GM23338 (cell line): ENCODE measurements at regions not wholly inside any gene's neighbourhood (a gene's known extent, or its start where the extent isn't known, plus 50 kb on each side); places are given as distances from the start of the nearest gene placed in this dataset.

ENCODE experiments used
- ATAC-seq: fragments of 200-7000 bp; cut with Tn5 transposase; 3 replicates; pipeline ENCODE4 v1.9.1; 2020
- DNase-seq: peaks from one replicate; pipeline ENCODE4 v3.0.0-alpha.2; 2015; ENCODE audit warnings: low spot score
- H2AFZ ChIP-seq: fragments of 200-600 bp; sonication (generic); 2 replicates; pipeline ENCODE4 v1.8.0; 2016; ENCODE audit warnings: antibody characterized with exemption, mild to moderate bottlenecking, moderate library complexity
- H3F3A ChIP-seq: fragments of 200-600 bp; sonication (generic); replicated peaks from 2 replicates; pipeline ENCODE4 v1.8.0; 2017; ENCODE audit warnings: antibody characterized with exemption, mixed run types, low read depth
- H3K27ac ChIP-seq: fragments of 200-600 bp; sonication (generic); 2 replicates; pipeline ENCODE4 v1.6.1; 2016; ENCODE audit warnings: low read depth
- H3K27me3 ChIP-seq: fragments of 200-600 bp; sonication (generic); 2 replicates; pipeline ENCODE4 v1.8.0; 2016; ENCODE audit warnings: mild to moderate bottlenecking, mixed run types, moderate library complexity; ENCODE audit not compliant: insufficient read depth
- H3K36me3 ChIP-seq: fragments of 200-600 bp; sonication (generic); 2 replicates; pipeline ENCODE4 v1.8.0; 2016; ENCODE audit warnings: mild to moderate bottlenecking; ENCODE audit not compliant: insufficient read depth
- H3K4me1 ChIP-seq: fragments of 200-600 bp; sonication (generic); 2 replicates; pipeline ENCODE4 v1.8.0; 2016; ENCODE audit warnings: mild to moderate bottlenecking, moderate library complexity; ENCODE audit not compliant: insufficient read depth
- H3K4me2 ChIP-seq: fragments of 200-600 bp; sonication (generic); 2 replicates; pipeline ENCODE4 v1.7.1; 2017; ENCODE audit warnings: mixed run types
- H3K4me3 ChIP-seq: fragments of 200-600 bp; sonication (generic); 2 replicates; pipeline ENCODE4 v1.6.1; 2016; ENCODE audit warnings: mixed run types
- H3K79me2 ChIP-seq: fragments of 200-600 bp; sonication (generic); replicated peaks from 2 replicates; pipeline ENCODE4 v1.8.0; 2017; ENCODE audit warnings: mild to moderate bottlenecking; ENCODE audit not compliant: insufficient read depth
- H3K9me2 ChIP-seq: fragments of 200-600 bp; sonication (generic); 2 replicates; pipeline ENCODE4 v1.8.0; 2017; ENCODE audit not compliant: insufficient read depth
- H4K20me1 ChIP-seq: fragments of 200-600 bp; sonication (generic); replicated peaks from 2 replicates; pipeline ENCODE4 v1.8.0; 2017; ENCODE audit warnings: mild to moderate bottlenecking; ENCODE audit not compliant: insufficient read depth
- H3K27ac Mint-ChIP-seq: 2 replicates; pipeline ENCODE4 v1.8.0; 2020; ENCODE audit warnings: inconsistent platforms, mild to moderate bottlenecking, moderate library complexity, mixed read lengths
- H3K27me3 Mint-ChIP-seq: 3 replicates; pipeline ENCODE4 v1.8.0; 2022; ENCODE audit warnings: low read depth, mild to moderate bottlenecking, moderate library complexity, mixed read lengths, inconsistent platforms; ENCODE audit not compliant: insufficient read depth, poor library complexity
- H3K36me3 Mint-ChIP-seq: 3 replicates; pipeline ENCODE4 v1.8.0; 2021; ENCODE audit warnings: low read depth, mild to moderate bottlenecking, inconsistent platforms, moderate library complexity, mixed read lengths
- H3K4me1 Mint-ChIP-seq: 3 replicates; pipeline ENCODE4 v1.8.0; 2020; ENCODE audit warnings: mild to moderate bottlenecking, inconsistent platforms, mixed read lengths
- H3K4me3 Mint-ChIP-seq: 3 replicates; pipeline ENCODE4 v1.8.0; 2021; ENCODE audit warnings: moderate library complexity, mild to moderate bottlenecking, inconsistent platforms, mixed read lengths
- H3K9me3 Mint-ChIP-seq: 3 replicates; pipeline ENCODE4 v1.8.0; 2020; ENCODE audit warnings: moderate library complexity, mild to moderate bottlenecking, inconsistent platforms, mixed read lengths
- CREB1 ChIP-seq: fragments of 250-450 bp; sonication (Bioruptor Pico); IDR thresholded peaks from 2 replicates; pipeline ENCODE4 v1.5.0; 2020; ENCODE audit warnings: low read depth, mild to moderate bottlenecking, moderate library complexity
- EZH2 ChIP-seq: fragments of 200-600 bp; sonication (generic); IDR thresholded peaks from one replicate; pipeline ENCODE4 v1.8.0; 2017; ENCODE audit warnings: antibody characterized with exemption, mild to moderate bottlenecking, low read depth; ENCODE audit not compliant: unreplicated experiment
- EZH2phosphoT487 ChIP-seq: fragments of 200-600 bp; sonication (generic); IDR thresholded peaks from one replicate; pipeline ENCODE4 v1.8.1; 2018; ENCODE audit warnings: antibody characterized with exemption; ENCODE audit not compliant: unreplicated experiment
- JUNB ChIP-seq: IDR thresholded peaks from one replicate; pipeline ENCODE4 v1.6.1; 2016; ENCODE audit warnings: antibody characterized with exemption; ENCODE audit not compliant: unreplicated experiment
- NANOG ChIP-seq: IDR thresholded peaks from 2 replicates; pipeline ENCODE4 v1.6.1; 2016; ENCODE audit warnings: antibody characterized with exemption, borderline replicate concordance
- POLR2AphosphoS5 ChIP-seq: IDR thresholded peaks from 2 replicates; pipeline ENCODE4 v1.6.1; 2016; ENCODE audit warnings: antibody characterized with exemption, low read depth
- REST ChIP-seq: IDR thresholded peaks from one replicate; pipeline ENCODE4 v1.6.1; 2018; ENCODE audit warnings: antibody characterized with exemption; ENCODE audit not compliant: unreplicated experiment
- STAT1 ChIP-seq: IDR thresholded peaks from one replicate; pipeline ENCODE4 v1.6.1; 2016; ENCODE audit warnings: antibody characterized with exemption; ENCODE audit not compliant: unreplicated experiment
- ZNF331 ChIP-seq: fragments of 250-450 bp; sonication (Bioruptor Pico); IDR thresholded peaks from 2 replicates; pipeline ENCODE4 v1.5.0; 2020; ENCODE audit warnings: low read depth, mild to moderate bottlenecking, moderate library complexity
- TF ChIP-seq, protein P1 (sequence below), 2 experiments: fragments of 200-600 bp in 1 of 2; sonication (generic) in 1 of 2; conservative IDR thresholded peaks; 2 replicates each; pipeline versions ENCODE4 v1.5.1 to v1.6.1; 2016 to 2017; ENCODE audit warnings: antibody characterized with exemption in 2 of 2, low read depth in 2 of 2, mild to moderate bottlenecking in 2 of 2, moderate library complexity in 1 of 2

DNA sequence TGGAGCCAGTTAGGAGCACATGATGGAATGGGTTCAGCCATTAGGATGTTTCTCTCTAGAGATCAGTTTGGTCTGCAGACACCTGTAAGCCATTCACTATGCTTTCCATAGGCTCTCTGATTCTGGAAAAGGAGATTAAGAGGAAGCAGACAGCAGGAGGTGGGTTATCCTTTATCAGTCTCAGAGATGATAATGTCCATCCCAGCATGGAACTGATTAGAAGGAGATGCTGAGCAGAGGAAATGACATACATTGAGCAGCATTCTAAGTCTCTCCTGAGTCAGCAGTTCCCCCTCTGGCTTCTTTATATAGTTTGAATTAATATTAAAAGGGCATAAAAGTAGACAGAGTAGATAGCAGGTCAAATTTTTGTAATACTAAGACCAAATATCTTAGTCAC is 591.1 kb downstream of the GBE1 start (continued):
- TF ChIP-seq REST (no peak), EZH2 (no peak), POLR2AphosphoS5 (no peak)

DNA sequence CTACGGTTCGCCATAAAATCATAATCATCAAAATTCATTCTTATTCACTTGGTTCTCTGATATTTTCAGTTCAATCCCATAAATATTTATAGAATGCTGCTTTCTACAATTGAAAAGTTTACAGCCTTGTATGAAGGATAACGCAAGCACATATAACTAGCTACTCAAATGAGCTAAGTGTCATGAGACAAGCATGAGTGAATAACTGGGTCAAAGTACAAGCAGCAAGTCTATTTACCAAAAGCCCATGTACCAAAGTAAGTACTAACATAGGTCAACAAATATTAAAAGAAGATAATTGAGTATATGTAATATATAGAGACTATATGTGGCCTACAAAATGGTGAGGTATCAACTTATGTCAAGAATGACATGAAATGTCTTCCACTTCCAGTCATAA is 596.6 kb downstream of the GBE1 start:
- no peak overlapping the region for H3K4me3 ChIP-seq
- DNase-seq (no peak), ATAC-seq (no peak)
- no peak overlapping the region for H3K4me2 ChIP-seq
- peaks cover 10% of the 10 kb centered on the region for H3K4me1 ChIP-seq
- no peaks in the 10 kb centered on the region for H3K27me3 ChIP-seq
- no peaks in the 10 kb centered on the region for H3K36me3 ChIP-seq
- TF ChIP-seq EZH2phosphoT487: no peak
- TF ChIP-seq STAT1: no peak
- TF ChIP-seq, protein P1, sequence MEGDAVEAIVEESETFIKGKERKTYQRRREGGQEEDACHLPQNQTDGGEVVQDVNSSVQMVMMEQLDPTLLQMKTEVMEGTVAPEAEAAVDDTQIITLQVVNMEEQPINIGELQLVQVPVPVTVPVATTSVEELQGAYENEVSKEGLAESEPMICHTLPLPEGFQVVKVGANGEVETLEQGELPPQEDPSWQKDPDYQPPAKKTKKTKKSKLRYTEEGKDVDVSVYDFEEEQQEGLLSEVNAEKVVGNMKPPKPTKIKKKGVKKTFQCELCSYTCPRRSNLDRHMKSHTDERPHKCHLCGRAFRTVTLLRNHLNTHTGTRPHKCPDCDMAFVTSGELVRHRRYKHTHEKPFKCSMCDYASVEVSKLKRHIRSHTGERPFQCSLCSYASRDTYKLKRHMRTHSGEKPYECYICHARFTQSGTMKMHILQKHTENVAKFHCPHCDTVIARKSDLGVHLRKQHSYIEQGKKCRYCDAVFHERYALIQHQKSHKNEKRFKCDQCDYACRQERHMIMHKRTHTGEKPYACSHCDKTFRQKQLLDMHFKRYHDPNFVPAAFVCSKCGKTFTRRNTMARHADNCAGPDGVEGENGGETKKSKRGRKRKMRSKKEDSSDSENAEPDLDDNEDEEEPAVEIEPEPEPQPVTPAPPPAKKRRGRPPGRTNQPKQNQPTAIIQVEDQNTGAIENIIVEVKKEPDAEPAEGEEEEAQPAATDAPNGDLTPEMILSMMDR (conservative IDR thresholded peaks at IDR 0.05; ENCODE audit: low read depth in 2 of 2): no peak
- TF ChIP-seq ZNF331 (CRISPR knock-in tag): no peak
- no peak for TF ChIP-seq CREB1
- Mint-ChIP-seq H3K36me3 (peaks cover 5% of the 10 kb centered on the region; the same call in 1 of the 3 replicates), H3K27ac (no peak overlapping the region), H3K4me1 (peaks cover 13% of the 10 kb centered on the region), H3K4me3 (no peak overlapping the region), H3K9me3 (no peaks in the 10 kb centered on the region), H3K27me3 (peaks cover 2% of the 10 kb centered on the region)
- H4K20me1 ChIP-seq: no peaks in the 10 kb centered on the region
- no peaks in the 10 kb centered on the region for H3K9me2 ChIP-seq
- no peaks in the 10 kb centered on the region for H3F3A ChIP-seq
- H3K27ac ChIP-seq: no peak overlapping the region
- H3K79me2 ChIP-seq: no peaks in the 10 kb centered on the region
- H2AFZ ChIP-seq: no peak overlapping the region

- no peak for TF ChIP-seq EZH2
- no peak for TF ChIP-seq ZNF331 (CRISPR knock-in tag)
- no peak for TF ChIP-seq NANOG
- TF ChIP-seq JUNB: no peak
- TF ChIP-seq REST: no peak
- TF ChIP-seq EZH2phosphoT487: no peak
- no peaks in the 10 kb centered on the region for H3K36me3 Mint-ChIP-seq
- H3K36me3 ChIP-seq: no peaks in the 10 kb centered on the region
These were observed 599.6 kb downstream of the GBE1 start for GRCh38 chr3:81161851-81162250.

More at GRCh38 chr3:81161851-81162250, 599.6 kb downstream of the GBE1 start:
- H3K4me3 ChIP-seq: no peak overlapping the region
- H3K9me3 Mint-ChIP-seq: no peaks in the 10 kb centered on the region
- H3K79me2 ChIP-seq: no peaks in the 10 kb centered on the region
- no peak overlapping the region for H3K27ac Mint-ChIP-seq
- no peaks in the 10 kb centered on the region for H3K9me2 ChIP-seq
- H3K27me3 ChIP-seq: no peaks in the 10 kb centered on the region
- no peak overlapping the region for H3K27ac ChIP-seq
- DNase-seq (no peak), ATAC-seq (no peak)
- H3K4me3 Mint-ChIP-seq: no peak overlapping the region
- no peaks in the 10 kb centered on the region for H3K4me1 ChIP-seq
- no peaks in the 10 kb centered on the region for H3F3A ChIP-seq
- no peak overlapping the region for H3K4me2 ChIP-seq
- no peak overlapping the region for H2AFZ ChIP-seq
- H4K20me1 ChIP-seq: no peaks in the 10 kb centered on the region
- H3K4me1 Mint-ChIP-seq: no peaks in the 10 kb centered on the region
- peaks cover 1% of the 10 kb centered on the region for H3K27me3 Mint-ChIP-seq
